Keratinocyte (primary cell): ENCODE measurements at regions not wholly inside any gene's neighbourhood (a gene's known extent, or its start where the extent isn't known, plus 50 kb on each side); places are given as distances from the start of the nearest gene placed in this dataset.

Experiments
- DNase-seq: peaks from one replicate; pipeline ENCODE4 v3.0.0-alpha.2; 2011; ENCODE audit warnings: low read depth, missing footprints, low spot score
- FAIRE-seq: peaks from 2 replicates; lab custom pipeline; 2011; peaks lifted over from hg19 to GRCh38; lab: Jason Lieb, UNC
- H2AFZ ChIP-seq: 2 replicates; pipeline ENCODE4 v1.6.0; 2012; ENCODE audit warnings: low read length, control low read depth, inconsistent platforms; ENCODE audit not compliant: control insufficient read depth
- H3K27ac ChIP-seq: 2 replicates; pipeline ENCODE4 v1.5.1; 2011; ENCODE audit warnings: low read length; ENCODE audit not compliant: control insufficient read depth, insufficient read depth
- H3K27me3 ChIP-seq: 3 replicates; pipeline ENCODE4 v1.6.0; 2011; ENCODE audit warnings: low read length; ENCODE audit not compliant: control insufficient read depth, insufficient read depth; ENCODE audit errors: extremely low read depth
- H3K36me3 ChIP-seq, 2 experiments: 2 replicates in 1 of 2; 3 replicates in 1 of 2; pipeline ENCODE4 v1.5.1; 2011; ENCODE audit warnings: low read length in 2 of 2, mild to moderate bottlenecking in 1 of 2; ENCODE audit not compliant: control insufficient read depth in 2 of 2, insufficient read depth in 2 of 2; ENCODE audit errors: extremely low read depth in 1 of 2
- H3K4me1 ChIP-seq: 3 replicates; pipeline ENCODE4 v1.5.1; 2011; ENCODE audit warnings: low read length; ENCODE audit not compliant: control insufficient read depth, insufficient read depth; ENCODE audit errors: extremely low read depth
- H3K4me2 ChIP-seq: 3 replicates; pipeline ENCODE4 v1.6.0; 2011; ENCODE audit warnings: low read depth, low read length; ENCODE audit not compliant: control insufficient read depth, insufficient read depth; ENCODE audit errors: extremely low read depth
- H3K4me3 ChIP-seq, 3 experiments: fragments of 200-600 bp in 1 of 3; sonication (generic) in 1 of 3; 2 replicates in 2 of 3; 3 replicates in 1 of 3; pipeline ENCODE4 v1.5.1; 2011 to 2016; ENCODE audit warnings: low read length in 3 of 3, mild to moderate bottlenecking in 3 of 3, control low read depth in 2 of 3, inconsistent platforms in 1 of 3, low read depth in 1 of 3, mixed read lengths in 1 of 3, mixed run types in 1 of 3, moderate library complexity in 1 of 3; ENCODE audit not compliant: control insufficient read depth in 2 of 3, insufficient read depth in 2 of 3; ENCODE audit errors: extremely low read depth in 1 of 3
- H3K79me2 ChIP-seq: 2 replicates; pipeline ENCODE4 v1.6.0; 2012; ENCODE audit warnings: low read length; ENCODE audit not compliant: control insufficient read depth, insufficient read depth
- H3K9ac ChIP-seq: 3 replicates; pipeline ENCODE4 v1.6.0; 2011; ENCODE audit warnings: low read length; ENCODE audit not compliant: control insufficient read depth, insufficient read depth; ENCODE audit errors: extremely low read depth
- H3K9me1 ChIP-seq: 3 replicates; pipeline ENCODE4 v1.6.0; 2011; ENCODE audit warnings: low read length; ENCODE audit not compliant: control insufficient read depth, insufficient read depth; ENCODE audit errors: extremely low read depth
- H3K9me3 ChIP-seq: 2 replicates; pipeline ENCODE4 v1.5.1; 2012; ENCODE audit warnings: low read depth, low read length; ENCODE audit not compliant: control insufficient read depth
- H4K20me1 ChIP-seq: 3 replicates; pipeline ENCODE4 v1.6.0; 2011; ENCODE audit warnings: low read length; ENCODE audit not compliant: control insufficient read depth, insufficient read depth; ENCODE audit errors: extremely low read depth
- EZH2 ChIP-seq: IDR thresholded peaks from one replicate; pipeline ENCODE4 v1.6.1; 2012; ENCODE audit warnings: inconsistent platforms, mild to moderate bottlenecking, low read length, moderate library complexity
- dilution Hi-C: fragments of 300-500 bp; cut with MboI; formaldehyde crosslinking; loops from one replicate; pipeline ENCODE4 v1.7.0; 2020; ENCODE audit warnings: low sequenced_read_pairs; ENCODE audit not compliant: extremely low pct_ligation_motif_present
- TF ChIP-seq, protein P1 (sequence below), 3 experiments: IDR thresholded peaks in 1 of 3; conservative IDR thresholded peaks in 1 of 3; optimal IDR thresholded peaks in 1 of 3; 2 replicates in 2 of 3; 3 replicates in 1 of 3; pipeline versions ENCODE3 to v1.5.1; 2011; ENCODE audit warnings: low read length in 3 of 3, mild to moderate bottlenecking in 3 of 3, moderate library complexity in 2 of 3, control low read depth in 1 of 3, inconsistent platforms in 1 of 3; ENCODE audit not compliant: insufficient read depth in 2 of 3; ENCODE audit errors: extremely low read depth in 1 of 3

DNA sequence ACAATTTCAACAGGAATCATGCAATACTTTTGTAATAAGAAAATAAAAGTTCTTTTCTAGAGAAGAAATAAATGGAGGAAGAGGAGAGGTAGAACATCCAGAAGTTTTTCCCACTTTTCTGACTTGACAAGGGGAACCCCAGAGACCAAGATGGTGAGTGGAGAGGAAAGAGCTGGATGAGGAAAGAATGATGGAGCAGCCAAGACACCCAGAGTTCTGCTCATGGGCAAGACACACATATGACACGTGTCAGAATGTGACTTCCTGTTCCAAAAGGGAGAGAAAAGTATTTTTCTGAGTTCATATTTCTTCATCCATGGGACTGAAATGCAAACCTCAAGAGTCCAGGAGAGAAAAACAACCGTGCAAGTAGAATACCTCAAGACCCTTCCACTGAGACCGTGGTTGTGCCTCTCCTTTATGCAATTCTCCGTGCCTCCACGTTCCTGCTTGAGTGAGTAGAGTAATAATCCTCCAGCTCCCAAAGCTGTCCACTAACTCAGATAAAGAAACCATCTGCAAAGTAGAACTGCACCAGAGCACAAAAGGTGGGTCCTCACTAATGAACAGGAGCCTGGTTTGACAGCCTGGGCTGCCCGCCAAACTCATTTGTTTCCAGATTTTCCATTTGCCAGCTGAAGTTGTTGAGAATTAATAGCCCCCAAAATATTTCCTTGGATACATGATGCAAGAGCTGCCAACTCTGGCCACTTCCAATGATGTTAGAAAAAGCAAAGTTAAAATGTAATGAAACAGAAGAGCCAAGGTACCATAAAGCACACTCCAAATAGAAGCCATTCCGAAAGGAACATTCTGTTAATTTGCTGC, 272.6 kb upstream of the IGF1R start:
- H2AFZ ChIP-seq = no peak overlapping the region
- no peak overlapping the region for H3K4me3 ChIP-seq
- H3K9ac ChIP-seq = no peak overlapping the region
- no peaks in the 10 kb centered on the region for H4K20me1 ChIP-seq
- no peaks in the 10 kb centered on the region for H3K4me1 ChIP-seq
- H3K27me3 ChIP-seq = no peaks in the 10 kb centered on the region
- TF ChIP-seq, protein P1, sequence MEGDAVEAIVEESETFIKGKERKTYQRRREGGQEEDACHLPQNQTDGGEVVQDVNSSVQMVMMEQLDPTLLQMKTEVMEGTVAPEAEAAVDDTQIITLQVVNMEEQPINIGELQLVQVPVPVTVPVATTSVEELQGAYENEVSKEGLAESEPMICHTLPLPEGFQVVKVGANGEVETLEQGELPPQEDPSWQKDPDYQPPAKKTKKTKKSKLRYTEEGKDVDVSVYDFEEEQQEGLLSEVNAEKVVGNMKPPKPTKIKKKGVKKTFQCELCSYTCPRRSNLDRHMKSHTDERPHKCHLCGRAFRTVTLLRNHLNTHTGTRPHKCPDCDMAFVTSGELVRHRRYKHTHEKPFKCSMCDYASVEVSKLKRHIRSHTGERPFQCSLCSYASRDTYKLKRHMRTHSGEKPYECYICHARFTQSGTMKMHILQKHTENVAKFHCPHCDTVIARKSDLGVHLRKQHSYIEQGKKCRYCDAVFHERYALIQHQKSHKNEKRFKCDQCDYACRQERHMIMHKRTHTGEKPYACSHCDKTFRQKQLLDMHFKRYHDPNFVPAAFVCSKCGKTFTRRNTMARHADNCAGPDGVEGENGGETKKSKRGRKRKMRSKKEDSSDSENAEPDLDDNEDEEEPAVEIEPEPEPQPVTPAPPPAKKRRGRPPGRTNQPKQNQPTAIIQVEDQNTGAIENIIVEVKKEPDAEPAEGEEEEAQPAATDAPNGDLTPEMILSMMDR (optimal IDR thresholded peaks at IDR 0.05 in 1 of 3, IDR thresholded peaks at IDR 0.05 in 1 of 3, conservative IDR thresholded peaks at IDR 0.05 in 1 of 3; ENCODE audit: extremely low read depth in 1 of 3, insufficient read depth in 2 of 3, low read length in 3 of 3) = no peak
- no peak for TF ChIP-seq EZH2
- H3K79me2 ChIP-seq = no peaks in the 10 kb centered on the region
- dilution Hi-C loops = no loop called here
- FAIRE-seq (no peak), DNase-seq (no peak)
- H3K9me3 ChIP-seq = no peaks in the 10 kb centered on the region
- H3K9me1 ChIP-seq = no peaks in the 10 kb centered on the region
- H3K36me3 ChIP-seq = no peaks in the 10 kb centered on the region
- H3K4me2 ChIP-seq = no peak overlapping the region
- no peak overlapping the region for H3K27ac ChIP-seq

DNA sequence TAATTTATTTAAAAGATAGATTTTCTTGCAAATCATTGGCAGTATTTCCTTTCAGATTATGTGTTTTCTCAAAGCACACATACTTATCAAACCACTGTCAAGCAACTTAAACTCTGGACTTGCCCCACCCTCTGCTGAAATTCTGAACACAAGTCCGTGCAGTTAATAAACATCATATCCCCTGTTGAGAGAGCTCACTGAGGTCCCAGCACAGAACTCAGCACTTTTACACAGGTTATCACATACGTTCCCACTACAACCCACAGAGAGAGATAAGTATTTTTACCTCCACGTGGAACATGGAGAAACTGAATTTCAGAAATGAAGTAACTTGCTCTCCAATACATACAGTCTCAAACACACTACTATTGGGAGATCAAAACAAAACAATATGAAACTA, 267.6 kb upstream of the IGF1R start:
- no peak overlapping the region for H3K4me2 ChIP-seq
- H3K27me3 ChIP-seq = no peaks in the 10 kb centered on the region
- no peaks in the 10 kb centered on the region for H3K79me2 ChIP-seq
- no peak for DNase-seq
- no peak overlapping the region for H3K27ac ChIP-seq
- H4K20me1 ChIP-seq = no peaks in the 10 kb centered on the region
- no peaks in the 10 kb centered on the region for H3K9me3 ChIP-seq
- no peak for TF ChIP-seq EZH2
- TF ChIP-seq, protein P1 (optimal IDR thresholded peaks at IDR 0.05 in 1 of 3, IDR thresholded peaks at IDR 0.05 in 1 of 3, conservative IDR thresholded peaks at IDR 0.05 in 1 of 3; ENCODE audit: extremely low read depth in 1 of 3, insufficient read depth in 2 of 3, low read length in 3 of 3) = no peak
- H3K4me3 ChIP-seq = no peak overlapping the region
- H3K9ac ChIP-seq = no peak overlapping the region
- H3K9me1 ChIP-seq = no peaks in the 10 kb centered on the region
- dilution Hi-C loops = no loop called here
- no peaks in the 10 kb centered on the region for H3K36me3 ChIP-seq
- no peak overlapping the region for H2AFZ ChIP-seq
- no peaks in the 10 kb centered on the region for H3K4me1 ChIP-seq
- no peak for FAIRE-seq
